Left lung (tissue), 4 donors: ENCODE measurements at regions not wholly inside any gene's neighbourhood (a gene's known extent, or its start where the extent isn't known, plus 50 kb on each side); places are given as distances from the start of the nearest gene placed in this dataset.

Experiments used
- ATAC-seq: fragments of 200-7000 bp; cut with Tn5 transposase; one replicate; pipeline ENCODE4 v1.9.1; 2020; ENCODE audit warnings: moderate library complexity
- DNase-seq, 4 donors: peaks; one replicate each; pipeline ENCODE4 v3.0.0-alpha.2; 2013 to 2020
- H3K27ac ChIP-seq, 2 donors: fragments of 200-600 bp; sonication (generic) in 1 of 2; one replicate each; pipeline versions ENCODE4 v1.5.0 to v1.8.0; 2020 to 2021
- H3K27me3 ChIP-seq, 2 donors: fragments of 200-600 bp; sonication (generic) in 1 of 2; one replicate each; pipeline versions ENCODE4 v1.5.0 to v1.8.0; 2020 to 2021
- H3K36me3 ChIP-seq, 2 donors: fragments of 200-600 bp; sonication (generic) in 1 of 2; one replicate each; pipeline versions ENCODE4 v1.5.0 to v1.8.0; 2020 to 2021
- H3K4me1 ChIP-seq, 2 donors: fragments of 200-600 bp; one replicate each; pipeline ENCODE4 v1.8.0; 2021
- H3K4me3 ChIP-seq, 2 donors: fragments of 200-600 bp; sonication (generic) in 1 of 2; one replicate each; pipeline versions ENCODE4 v1.5.0 to v1.8.0; 2020 to 2021; ENCODE audit warnings: mild to moderate bottlenecking in 1 of 2
- H3K9me3 ChIP-seq, 2 donors: fragments of 200-600 bp; sonication (generic) in 1 of 2; one replicate each; pipeline versions ENCODE4 v1.5.0 to v1.8.0; 2020 to 2021
- CTCF ChIP-seq, 2 donors: fragments of 200-600 bp; sonication (generic) in 1 of 2; IDR thresholded peaks; one replicate each; pipeline versions ENCODE4 v1.5.0 to v1.8.0; 2021; ENCODE audit warnings: antibody characterized with exemption in 2 of 2
- intact Hi-C, 2 donors: fragments of 100-400 bp; cut with DNase I; formaldehyde crosslinking; loops; one replicate each; pipeline versions ENCODE4 v1.11.2 to v1.14.2; 2022
- donor health status: DM: no; HTN: yes; CAD: no.
- donor health status: DM: no; HTN: no; CAD: no.

GRCh38 chr1:232390590-232390989 is 239.3 kb downstream of the SIPA1L2 start:
- no peak for TF ChIP-seq CTCF (IDR thresholded peaks at IDR 0.05)

GRCh38 chr1:232389744-232390143 is 240.2 kb downstream of the SIPA1L2 start:
- intact Hi-C loops, result no loop called here
- H3K27ac ChIP-seq, result no peak overlapping the region

More at GRCh38 chr1:232390590-232390989, 239.3 kb downstream of the SIPA1L2 start:
- DNase-seq (no peak), ATAC-seq (no peak)
- no peaks in the 10 kb centered on the region for H3K36me3 ChIP-seq
- no peaks in the 10 kb centered on the region for H3K27me3 ChIP-seq
- H3K27ac ChIP-seq, result no peak overlapping the region
- no peak overlapping the region for H3K4me3 ChIP-seq
- H3K9me3 ChIP-seq, result no peaks in the 10 kb centered on the region
- no peaks in the 10 kb centered on the region for H3K4me1 ChIP-seq
- intact Hi-C loops, result no loop called here

GRCh38 chr1:232388363-232388762 is 241.6 kb downstream of the SIPA1L2 start:
- Histone ChIP-seq H3K36me3 (no peaks in the 10 kb centered on the region), H3K4me3 (no peak overlapping the region), H3K4me1 (no peaks in the 10 kb centered on the region), H3K27ac (no peak overlapping the region), H3K27me3 (no peaks in the 10 kb centered on the region), H3K9me3 (no peaks in the 10 kb centered on the region)
- DNase-seq (no peak), ATAC-seq (no peak)
- no peak for TF ChIP-seq CTCF (IDR thresholded peaks at IDR 0.05)
- intact Hi-C loops, result no loop called here

More at GRCh38 chr1:232389744-232390143, 240.2 kb downstream of the SIPA1L2 start:
- Histone ChIP-seq H3K9me3 (no peaks in the 10 kb centered on the region), H3K4me1 (no peaks in the 10 kb centered on the region), H3K4me3 (no peak overlapping the region), H3K36me3 (no peaks in the 10 kb centered on the region), H3K27me3 (no peaks in the 10 kb centered on the region)
- no peak for DNase-seq
- TF ChIP-seq CTCF (IDR thresholded peaks at IDR 0.05), result no peak
- ATAC-seq, result no peak

GRCh38 chr1:232386721-232387510 is 243.0 kb downstream of the SIPA1L2 start:
- no peak for TF ChIP-seq CTCF (IDR thresholded peaks at IDR 0.05)
- DNase-seq (no peak), ATAC-seq (no peak)
- no peaks in the 10 kb centered on the region for H3K27me3 ChIP-seq
- H3K36me3 ChIP-seq, result no peaks in the 10 kb centered on the region
- H3K9me3 ChIP-seq, result no peaks in the 10 kb centered on the region
- H3K27ac ChIP-seq, result no peak overlapping the region
- intact Hi-C loops, result no loop called here
- no peak overlapping the region for H3K4me3 ChIP-seq
- no peaks in the 10 kb centered on the region for H3K4me1 ChIP-seq

DNA sequence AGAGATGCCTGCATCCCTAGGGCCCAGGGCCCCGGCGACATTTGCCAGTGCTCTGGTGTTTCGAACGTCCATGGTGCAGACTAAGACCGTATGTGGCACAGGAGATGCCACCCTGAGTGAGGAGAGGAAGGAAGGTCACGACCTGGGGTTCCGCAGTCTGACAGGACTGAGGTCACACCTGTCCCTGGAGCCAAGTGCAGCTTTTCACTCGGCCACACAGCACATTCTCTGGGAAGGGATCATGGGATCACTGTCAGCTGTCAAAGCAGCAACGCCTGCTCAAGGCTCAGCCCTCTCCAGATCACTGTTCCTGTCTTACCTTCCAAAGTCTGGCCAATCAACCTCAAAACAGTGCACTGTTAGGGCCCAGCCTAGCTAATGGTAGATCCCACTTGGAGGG is 243.6 kb downstream of the SIPA1L2 start:
- no peaks in the 10 kb centered on the region for H3K36me3 ChIP-seq
- intact Hi-C loops, result no loop called here
- H3K4me3 ChIP-seq, result no peak overlapping the region
- no peak overlapping the region for H3K27ac ChIP-seq
- no peak for TF ChIP-seq CTCF (IDR thresholded peaks at IDR 0.05)
- DNase-seq, result no peak
- no peaks in the 10 kb centered on the region for H3K27me3 ChIP-seq
- H3K4me1 ChIP-seq, result no peaks in the 10 kb centered on the region
- no peaks in the 10 kb centered on the region for H3K9me3 ChIP-seq
- no peak for ATAC-seq
